Type B pancreatic cell (in vitro differentiated cells): ENCODE measurements at regions not wholly inside any gene's neighbourhood (a gene's known extent, or its start where the extent isn't known, plus 50 kb on each side); places are given as distances from the start of the nearest gene placed in this dataset.

ENCODE experiments used
- DNase-seq: peaks from one replicate; pipeline ENCODE4 v3.0.0; 2021; ENCODE audit warnings: mixed read lengths; ENCODE audit not compliant: unreplicated experiment; ENCODE audit errors: extremely low spot score
- H3K27ac Mint-ChIP-seq: 2 replicates; pipeline ENCODE4 v1.8.0; 2021; ENCODE audit warnings: mild to moderate bottlenecking, mixed read lengths
- H3K27me3 Mint-ChIP-seq: 2 replicates; pipeline ENCODE4 v1.8.0; 2021; ENCODE audit warnings: mixed read lengths
- H3K36me3 Mint-ChIP-seq: 2 replicates; pipeline ENCODE4 v1.8.0; 2021; ENCODE audit warnings: mixed read lengths
- H3K4me1 Mint-ChIP-seq: one replicate; pipeline ENCODE4 v1.8.0; 2021; ENCODE audit warnings: mixed read lengths; ENCODE audit not compliant: unreplicated experiment
- H3K4me3 Mint-ChIP-seq: 2 replicates; pipeline ENCODE4 v1.8.0; 2021; ENCODE audit warnings: mild to moderate bottlenecking, mixed read lengths
- H3K9me3 Mint-ChIP-seq: 2 replicates; pipeline ENCODE4 v1.8.0; 2021; ENCODE audit warnings: mixed read lengths
- CTCF ChIP-seq: fragments of 200-600 bp; sonication (generic); conservative IDR thresholded peaks from 2 replicates; pipeline ENCODE4 v1.5.0; 2021; ENCODE audit warnings: antibody characterized with exemption, mild to moderate bottlenecking

GRCh38 chr9:1434052-1434767 lies 384.1 kb downstream of the DMRT2 start:
- TF ChIP-seq CTCF: peak; percentile 54

GRCh38 chr9:1434811-1435210 lies 384.7 kb downstream of the DMRT2 start:
- no peaks in the 10 kb centered on the region for H3K36me3 Mint-ChIP-seq
- no peaks in the 10 kb centered on the region for H3K9me3 Mint-ChIP-seq
- no peak overlapping the region for H3K27ac Mint-ChIP-seq
- no peak for DNase-seq
- H3K4me3 Mint-ChIP-seq: no peak overlapping the region
- no peak for TF ChIP-seq CTCF
- H3K4me1 Mint-ChIP-seq: peaks cover 11% of the 10 kb centered on the region
- H3K27me3 Mint-ChIP-seq: no peaks in the 10 kb centered on the region

More at GRCh38 chr9:1434052-1434767, 384.1 kb downstream of the DMRT2 start:
- H3K9me3 Mint-ChIP-seq: no peaks in the 10 kb centered on the region
- H3K27ac Mint-ChIP-seq: no peak overlapping the region
- H3K36me3 Mint-ChIP-seq: no peaks in the 10 kb centered on the region
- DNase-seq: no peak
- no peak overlapping the region for H3K4me3 Mint-ChIP-seq
- no peaks in the 10 kb centered on the region for H3K27me3 Mint-ChIP-seq
- H3K4me1 Mint-ChIP-seq: peaks cover 11% of the 10 kb centered on the region

GRCh38 chr9:1440256-1440655 lies 390.1 kb downstream of the DMRT2 start:
- H3K36me3 Mint-ChIP-seq: no peaks in the 10 kb centered on the region
- no peak overlapping the region for H3K4me3 Mint-ChIP-seq
- no peaks in the 10 kb centered on the region for H3K27me3 Mint-ChIP-seq
- no peak for TF ChIP-seq CTCF
- DNase-seq: no peak
- H3K4me1 Mint-ChIP-seq: peaks cover 2% of the 10 kb centered on the region
- H3K9me3 Mint-ChIP-seq: no peaks in the 10 kb centered on the region
- no peak overlapping the region for H3K27ac Mint-ChIP-seq

- Mint-ChIP-seq H3K27ac (no peak overlapping the region), H3K4me1 (peaks cover 7% of the 10 kb centered on the region), H3K9me3 (no peaks in the 10 kb centered on the region), H3K36me3 (no peaks in the 10 kb centered on the region), H3K27me3 (no peaks in the 10 kb centered on the region), H3K4me3 (no peak overlapping the region)
- TF ChIP-seq CTCF: no peak
- no peak for DNase-seq
These were observed 391.9 kb downstream of the DMRT2 start for GRCh38 chr9:1442105-1442504.

- Mint-ChIP-seq H3K4me3 (no peak overlapping the region), H3K9me3 (peaks cover 4% of the 10 kb centered on the region), H3K27me3 (no peaks in the 10 kb centered on the region), H3K36me3 (no peaks in the 10 kb centered on the region), H3K27ac (no peak overlapping the region), H3K4me1 (peaks cover 7% of the 10 kb centered on the region)
- TF ChIP-seq CTCF: no peak
- no peak for DNase-seq
These were observed 393.3 kb downstream of the DMRT2 start for GRCh38 chr9:1443450-1443849.
